NCI-H69 (cell line): ENCODE measurements at regions not wholly inside any gene's neighbourhood (a gene's known extent, or its start where the extent isn't known, plus 50 kb on each side); places are given as distances from the start of the nearest gene placed in this dataset.

Experiments
- DNase-seq: peaks from one replicate; lab custom pipeline; 2025; lab: John Stamatoyannopoulos, UW

GRCh38 chr15:47997195-47998080 lies 123.4 kb upstream of the SLC24A5 start:
- no peak for DNase-seq

GRCh38 chr15:47998619-47999019 lies 122.2 kb upstream of the SLC24A5 start:
- no peak for DNase-seq

GRCh38 chr15:48001393-48002039 lies 119.3 kb upstream of the SLC24A5 start:
- peak; percentile 45 for DNase-seq

- peak; percentile 88 for DNase-seq
Observed at GRCh38 chr15:48002767-48003166, 118.0 kb upstream of the SLC24A5 start.

GRCh38 chr15:48003441-48003840 lies 117.3 kb upstream of the SLC24A5 start:
- DNase-seq = peak; percentile 13

GRCh38 chr15:48005077-48005476 lies 115.7 kb upstream of the SLC24A5 start:
- DNase-seq = no peak

GRCh38 chr15:48006031-48006511 lies 114.7 kb upstream of the SLC24A5 start:
- DNase-seq = peak; percentile 66

GRCh38 chr15:48010316-48010715 lies 110.5 kb upstream of the SLC24A5 start:
- no peak for DNase-seq

- DNase-seq = no peak
Observed at GRCh38 chr15:48012191-48012590, 108.6 kb upstream of the SLC24A5 start.

- DNase-seq = no peak
Observed at GRCh38 chr15:48016865-48017264, 103.9 kb upstream of the SLC24A5 start.

- peak; percentile 29 for DNase-seq
Observed at GRCh38 chr15:48017747-48018146, 103.0 kb upstream of the SLC24A5 start.

GRCh38 chr15:48020166-48020565 lies 100.6 kb upstream of the SLC24A5 start:
- DNase-seq = no peak

GRCh38 chr15:48021336-48022086 lies 99.3 kb upstream of the SLC24A5 start:
- DNase-seq = peak; percentile 88

- DNase-seq = peak; percentile 47
Observed at GRCh38 chr15:48025118-48025517, 95.7 kb upstream of the SLC24A5 start.

GRCh38 chr15:48028712-48029111 lies 92.1 kb upstream of the SLC24A5 start:
- no peak for DNase-seq

GRCh38 chr15:48029642-48030041 lies 91.1 kb upstream of the SLC24A5 start:
- DNase-seq = no peak

- DNase-seq = no peak
Observed at GRCh38 chr15:48031466-48031865, 89.3 kb upstream of the SLC24A5 start.

GRCh38 chr15:48031973-48032372 lies 88.8 kb upstream of the SLC24A5 start:
- peak; percentile 32 for DNase-seq

GRCh38 chr15:48032911-48033310 lies 87.9 kb upstream of the SLC24A5 start:
- DNase-seq = no peak

- no peak for DNase-seq
Observed at GRCh38 chr15:48038221-48038620, 82.6 kb upstream of the SLC24A5 start.

- peak; percentile 76 for DNase-seq
Observed at GRCh38 chr15:48040166-48040817, 80.5 kb upstream of the SLC24A5 start.

- DNase-seq = no peak
Observed at GRCh38 chr15:48041454-48041853, 79.3 kb upstream of the SLC24A5 start.
